WTC11 (cell line): ENCODE measurements at regions not wholly inside any gene's neighbourhood (a gene's known extent, or its start where the extent isn't known, plus 50 kb on each side); places are given as distances from the start of the nearest gene placed in this dataset.
A peak's percentile ranks its signal among the peaks of the same experiment; 100 is the strongest.

Experiments used
- ATAC-seq: fragments of 200-7000 bp; cut with Tn5 transposase; 2 replicates; pipeline ENCODE4 v1.10.0; 2021; ENCODE audit warnings: mild to moderate bottlenecking, moderate library complexity
- CTCF ChIA-PET: fragments of 300-600 bp; sonication (Branson Sonifier 250); formaldehyde crosslinking; loops from one replicate; lab custom pipeline; 2021; ENCODE audit warnings: antibody characterized with exemption; lab: Charles Lee
- POLR2A ChIA-PET: fragments of 350-600 bp; sonication (Branson Sonifier 250); formaldehyde crosslinking; loops from one replicate; lab custom pipeline; 2021; ENCODE audit warnings: antibody characterized with exemption; lab: Charles Lee
- DNase-seq: peaks from one replicate; pipeline ENCODE4 v3.0.0; 2021; ENCODE audit warnings: low spot score
- H3K27ac Mint-ChIP-seq: 2 replicates; pipeline ENCODE4 v1.8.0; 2021; ENCODE audit warnings: mixed read lengths
- H3K27me3 Mint-ChIP-seq: 2 replicates; pipeline ENCODE4 v1.8.0; 2021; ENCODE audit warnings: low read depth, mild to moderate bottlenecking, moderate library complexity, mixed read lengths
- H3K36me3 Mint-ChIP-seq: 2 replicates; pipeline ENCODE4 v1.8.0; 2021; ENCODE audit warnings: mixed read lengths
- H3K4me1 Mint-ChIP-seq: 2 replicates; pipeline ENCODE4 v1.8.0; 2022; ENCODE audit warnings: mixed read lengths
- H3K4me3 Mint-ChIP-seq: 2 replicates; pipeline ENCODE4 v1.8.0; 2021; ENCODE audit warnings: mild to moderate bottlenecking, moderate library complexity, mixed read lengths
- H3K9me3 Mint-ChIP-seq: 2 replicates; pipeline ENCODE4 v1.8.0; 2021; ENCODE audit warnings: mixed read lengths
- AFF4 ChIP-seq: sonication (generic); formaldehyde crosslinking; IDR thresholded peaks from 2 replicates; pipeline ENCODE4 v1.8.1; 2023; ENCODE audit warnings: mild to moderate bottlenecking, missing genetic modification reagents, borderline replicate concordance
- CDX4 ChIP-seq: fragments of 250-450 bp; sonication (Bioruptor Pico); IDR thresholded peaks from 2 replicates; pipeline ENCODE4 v1.9.0; 2021; ENCODE audit warnings: moderate library complexity, mild to moderate bottlenecking, inconsistent platforms, borderline replicate concordance
- ELF4 ChIP-seq: sonication (generic); formaldehyde crosslinking; IDR thresholded peaks from 2 replicates; pipeline ENCODE4 v1.8.1; 2022; ENCODE audit warnings: low read depth, mild to moderate bottlenecking, moderate library complexity, missing genetic modification reagents
- FOXJ3 ChIP-seq: sonication (generic); formaldehyde crosslinking; IDR thresholded peaks from 2 replicates; pipeline ENCODE4 v1.9.0; 2021; ENCODE audit warnings: missing genetic modification reagents, mild to moderate bottlenecking, borderline replicate concordance
- FOXP4 ChIP-seq: sonication (generic); formaldehyde crosslinking; IDR thresholded peaks from 2 replicates; pipeline ENCODE4 v1.8.0; 2022; ENCODE audit warnings: mild to moderate bottlenecking, missing genetic modification reagents
- KAT7 ChIP-seq: sonication (generic); formaldehyde crosslinking; IDR thresholded peaks from 2 replicates; pipeline ENCODE4 v1.8.1; 2023; ENCODE audit warnings: missing genetic modification reagents, mild to moderate bottlenecking, borderline replicate concordance
- NFE2L1 ChIP-seq: sonication (generic); formaldehyde crosslinking; IDR thresholded peaks from 2 replicates; pipeline ENCODE4 v1.8.1; 2023; ENCODE audit warnings: missing genetic modification reagents
- NFYB ChIP-seq: sonication (generic); formaldehyde crosslinking; conservative IDR thresholded peaks from 2 replicates; pipeline ENCODE4 v1.8.0; 2022; ENCODE audit warnings: low read depth, missing genetic modification reagents
- NR1H2 ChIP-seq: sonication (generic); formaldehyde crosslinking; IDR thresholded peaks from 2 replicates; pipeline ENCODE4 v1.9.0; 2021; ENCODE audit warnings: mild to moderate bottlenecking, moderate library complexity, missing genetic modification reagents
- NR2C2 ChIP-seq: sonication (generic); formaldehyde crosslinking; IDR thresholded peaks from 2 replicates; pipeline ENCODE4 v1.8.0; 2022; ENCODE audit warnings: mild to moderate bottlenecking, missing genetic modification reagents
- NR3C1 ChIP-seq: sonication (generic); formaldehyde crosslinking; conservative IDR thresholded peaks from 2 replicates; pipeline ENCODE4 v1.8.1; 2023; ENCODE audit warnings: low read depth, mild to moderate bottlenecking, missing genetic modification reagents
- OVOL2 ChIP-seq: fragments of 250-450 bp; sonication (Bioruptor Pico); IDR thresholded peaks from 2 replicates; pipeline ENCODE4 v1.9.0; 2021; ENCODE audit warnings: mild to moderate bottlenecking, borderline replicate concordance
- PRDM15 ChIP-seq: sonication (generic); formaldehyde crosslinking; IDR thresholded peaks from 2 replicates; pipeline ENCODE4 v1.8.0; 2022; ENCODE audit warnings: missing genetic modification reagents
- RELA ChIP-seq: sonication (generic); formaldehyde crosslinking; IDR thresholded peaks from 2 replicates; pipeline ENCODE4 v1.8.1; 2022; ENCODE audit warnings: missing genetic modification reagents, mild to moderate bottlenecking, borderline replicate concordance
- SMAD4 ChIP-seq: sonication (generic); formaldehyde crosslinking; IDR thresholded peaks from 2 replicates; pipeline ENCODE4 v1.8.0; 2022; ENCODE audit warnings: mild to moderate bottlenecking, missing genetic modification reagents
- STAT6 ChIP-seq: sonication (generic); formaldehyde crosslinking; conservative IDR thresholded peaks from 2 replicates; pipeline ENCODE4 v1.8.1; 2023; ENCODE audit warnings: mild to moderate bottlenecking, low read depth, missing genetic modification reagents, moderate library complexity
- ZNF138 ChIP-seq: sonication (generic); formaldehyde crosslinking; conservative IDR thresholded peaks from 2 replicates; pipeline ENCODE4 v1.8.1; 2022; ENCODE audit warnings: mild to moderate bottlenecking, moderate library complexity, missing genetic modification reagents
- ZNF263 ChIP-seq: sonication (generic); formaldehyde crosslinking; IDR thresholded peaks from 2 replicates; pipeline ENCODE4 v1.8.1; 2022; ENCODE audit warnings: low read depth, mild to moderate bottlenecking, moderate library complexity, missing genetic modification reagents
- ZNF317 ChIP-seq: sonication (generic); formaldehyde crosslinking; IDR thresholded peaks from 2 replicates; pipeline ENCODE4 v1.8.1; 2023; ENCODE audit warnings: low read depth, mild to moderate bottlenecking, moderate library complexity, missing genetic modification reagents, borderline replicate concordance
- ZNF416 ChIP-seq: fragments of 250-450 bp; sonication (Bioruptor Pico); IDR thresholded peaks from 2 replicates; pipeline ENCODE4 v1.9.0; 2021; ENCODE audit warnings: mild to moderate bottlenecking, inconsistent platforms
- ZNF425 ChIP-seq: fragments of 250-450 bp; sonication (Bioruptor Pico); conservative IDR thresholded peaks from 2 replicates; pipeline ENCODE4 v1.9.0; 2021; ENCODE audit warnings: mild to moderate bottlenecking

GRCh38 chr2:181746844-181747243 lies 66.5 kb upstream of the NEUROD1 start (continued):
- no peak for TF ChIP-seq STAT6 (CRISPR knock-in tag)
- TF ChIP-seq PRDM15 (CRISPR knock-in tag) = no peak
- TF ChIP-seq SMAD4 = no peak
- TF ChIP-seq ZNF317 (CRISPR knock-in tag) = no peak
- TF ChIP-seq ZNF263 (CRISPR knock-in tag) = no peak
- no peak for TF ChIP-seq ZNF138 (CRISPR knock-in tag)

- H3K27ac Mint-ChIP-seq = no peak overlapping the region
- TF ChIP-seq OVOL2 (no peak), ZNF425 (no peak), FOXP4 (CRISPR knock-in tag) (no peak), KAT7 (CRISPR knock-in tag) (no peak), ELF4 (no peak), NFE2L1 (no peak), NR3C1 (CRISPR knock-in tag) (no peak), NFYB (CRISPR knock-in tag) (no peak), AFF4 (CRISPR knock-in tag) (no peak), RELA (CRISPR knock-in tag) (no peak), CDX4 (CRISPR knock-in tag) (no peak), FOXJ3 (CRISPR knock-in tag) (no peak), ZNF138 (CRISPR knock-in tag) (no peak), NR1H2 (no peak), NR2C2 (no peak), ZNF416 (no peak)
- no peaks in the 10 kb centered on the region for H3K36me3 Mint-ChIP-seq
- no peak overlapping the region for H3K4me3 Mint-ChIP-seq
- POLR2A ChIA-PET = no interaction called here
- DNase-seq (peak; percentile 12), ATAC-seq (peak; percentile 73)
- peaks cover 17% of the 10 kb centered on the region for H3K4me1 Mint-ChIP-seq
- H3K9me3 Mint-ChIP-seq = peaks cover 9% of the 10 kb centered on the region
- H3K27me3 Mint-ChIP-seq = no peaks in the 10 kb centered on the region
- CTCF ChIA-PET = interaction anchor here (0.6 to 1.5 kb wide), 2 partner anchors 25 to 142 kb away, joined by 3 read pairs; no protein-coding TSS in a partner anchor
Observed at GRCh38 chr2:181750305-181750704, 70.0 kb upstream of the NEUROD1 start.
